ENCODE measurements at regions not wholly inside any gene's neighbourhood (a gene's known extent, or its start where the extent isn't known, plus 50 kb on each side); places are given as distances from the start of the nearest gene placed in this dataset.

GRCh38 chr6:4620284-4621151, 155.7 kb upstream of the CDYL start:
- ATAC-seq = no peak
- DNase-seq (ENCODE audit: low spot score) = no peak

- DNase-seq (ENCODE audit: low spot score) (no peak), ATAC-seq (no peak)
Observed at GRCh38 chr6:4616311-4616710, 159.9 kb upstream of the CDYL start.

GRCh38 chr6:4615891-4616290, 160.3 kb upstream of the CDYL start:
- DNase-seq (ENCODE audit: low spot score) = no peak
- no peak for ATAC-seq

GRCh38 chr6:4615231-4615630, 161.0 kb upstream of the CDYL start:
- ATAC-seq = no peak
- no peak for DNase-seq (ENCODE audit: low spot score)

- ATAC-seq = no peak
- DNase-seq (ENCODE audit: low spot score) = no peak
Observed at GRCh38 chr6:4614637-4615036, 161.6 kb upstream of the CDYL start.

GRCh38 chr6:4613795-4614194, 162.4 kb upstream of the CDYL start:
- DNase-seq (ENCODE audit: low spot score) (no peak), ATAC-seq (no peak)

- DNase-seq (ENCODE audit: low spot score) (no peak), ATAC-seq (no peak)
Observed at GRCh38 chr6:4613381-4613780, 162.8 kb upstream of the CDYL start.

GRCh38 chr6:4612636-4613171, 163.5 kb upstream of the CDYL start:
- DNase-seq (ENCODE audit: low spot score) (no peak), ATAC-seq (no peak)

GRCh38 chr6:4611429-4612129, 164.6 kb upstream of the CDYL start:
- ATAC-seq (peak; percentile 45), DNase-seq (ENCODE audit: low spot score) (no peak)

- no peak for ATAC-seq
- no peak for DNase-seq (ENCODE audit: low spot score)
Observed at GRCh38 chr6:4610256-4610655, 165.9 kb upstream of the CDYL start.

GRCh38 chr6:4608361-4609115, 167.7 kb upstream of the CDYL start:
- ATAC-seq = no peak

GRCh38 chr6:4607793-4608192, 168.4 kb upstream of the CDYL start:
- DNase-seq (ENCODE audit: low spot score) = no peak
- ATAC-seq = no peak

More at GRCh38 chr6:4608361-4609115, 167.7 kb upstream of the CDYL start:
- DNase-seq (ENCODE audit: low spot score) = no peak

GRCh38 chr6:4606821-4607704, 169.1 kb upstream of the CDYL start:
- DNase-seq (ENCODE audit: low spot score) = no peak
- ATAC-seq = no peak

- DNase-seq (ENCODE audit: low spot score) (no peak), ATAC-seq (no peak)
Observed at GRCh38 chr6:4606016-4606415, 170.2 kb upstream of the CDYL start.

GRCh38 chr6:4603856-4604369, 172.3 kb upstream of the CDYL start:
- ATAC-seq (no peak), DNase-seq (ENCODE audit: low spot score) (no peak)

- ATAC-seq (no peak), DNase-seq (ENCODE audit: low spot score) (no peak)
Observed at GRCh38 chr6:4603291-4603690, 172.9 kb upstream of the CDYL start.

GRCh38 chr6:4599924-4600323, 176.3 kb upstream of the CDYL start:
- DNase-seq (ENCODE audit: low spot score) (no peak), ATAC-seq (no peak)

GRCh38 chr6:4598384-4598995, 177.7 kb upstream of the CDYL start:
- DNase-seq (ENCODE audit: low spot score) = no peak
- ATAC-seq = no peak

GRCh38 chr6:4593951-4594350, 182.3 kb upstream of the CDYL start:
- no peak for ATAC-seq
- DNase-seq (ENCODE audit: low spot score) = no peak

- ATAC-seq (no peak), DNase-seq (ENCODE audit: low spot score) (no peak)
Observed at GRCh38 chr6:4592026-4592425, 184.2 kb upstream of the CDYL start.
